ENCODE measurements at regions not wholly inside any gene's neighbourhood (a gene's known extent, or its start where the extent isn't known, plus 50 kb on each side); places are given as distances from the start of the nearest gene placed in this dataset.

DNA sequence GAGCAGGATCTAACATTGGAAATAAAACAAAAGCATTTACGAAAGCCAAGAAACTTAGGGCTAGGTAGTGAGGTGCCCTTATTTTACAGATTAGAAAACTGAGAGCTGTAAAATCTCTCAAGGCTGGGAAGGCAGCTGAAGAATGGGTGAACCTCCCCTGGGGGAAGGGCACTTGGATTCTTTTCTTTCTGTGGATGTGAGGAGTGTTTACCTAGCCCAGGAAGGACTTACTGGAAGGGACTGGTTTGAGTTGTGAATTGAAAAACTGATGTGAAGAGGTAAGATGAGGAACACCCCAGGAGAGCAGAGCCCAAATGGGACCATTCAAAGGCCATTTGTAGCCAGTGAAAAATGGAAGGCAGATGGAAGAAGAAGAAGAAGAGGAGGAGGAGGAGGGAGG, 74.7 kb upstream of the NGF start:
- 96% methylated on average over 1 of the region's 1 CpG for WGBS

DNA sequence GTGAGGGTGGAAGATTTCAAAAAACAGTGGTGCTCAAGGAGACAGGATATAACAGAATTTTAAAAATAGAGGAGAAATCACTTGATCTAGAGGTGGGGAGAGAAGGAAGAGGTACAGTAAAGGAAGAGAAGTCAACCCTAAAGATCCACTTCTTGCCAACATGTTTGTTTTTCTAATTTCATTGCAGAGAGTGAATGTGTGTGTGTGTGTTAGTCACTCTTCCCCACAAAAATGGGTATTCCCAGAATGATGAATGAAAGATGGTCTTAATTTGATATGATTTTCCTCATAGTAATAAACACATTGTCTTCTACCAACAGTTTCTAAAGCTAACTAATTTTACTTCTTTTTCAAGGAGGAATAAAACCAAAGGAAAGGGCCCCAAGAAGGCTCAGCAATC, 74.2 kb upstream of the NGF start:
- no peak for DNase-seq (ENCODE audit: low spot score)
- peaks cover 0 to 11% (median 3%) of the 10 kb centered on the region in 4 donors for H3K9me3 ChIP-seq (ENCODE audit: control insufficient read depth in 4 of 4, low read length in 3 of 4)
- H3K4me3 ChIP-seq (ENCODE audit: low read depth in 1 of 3, low read length in 3 of 3), result no peak overlapping the region
- H3K4me1 ChIP-seq (ENCODE audit: control insufficient read depth in 4 of 4, insufficient read depth in 4 of 4, low read length in 3 of 4), result peaks cover 0 to 6% (median 0%) of the 10 kb centered on the region in 4 donors
- no peak overlapping the region for H3K9ac ChIP-seq (ENCODE audit: low read depth in 1 of 2, low read length in 2 of 2)
- H3K27me3 ChIP-seq (ENCODE audit: control insufficient read depth in 4 of 4, insufficient read depth in 4 of 4, low read length in 3 of 4), result no peaks in the 10 kb centered on the region
- H3K36me3 ChIP-seq (ENCODE audit: control insufficient read depth in 4 of 4, insufficient read depth in 3 of 4, low read depth in 1 of 4, low read length in 3 of 4), result no peaks in the 10 kb centered on the region
- H3K27ac ChIP-seq (ENCODE audit: low read depth in 1 of 2, low read length in 2 of 2), result no peak overlapping the region
- TF ChIP-seq TAF1 (conservative IDR thresholded peaks at IDR 0.05), result no peak
- TF ChIP-seq, protein P1, sequence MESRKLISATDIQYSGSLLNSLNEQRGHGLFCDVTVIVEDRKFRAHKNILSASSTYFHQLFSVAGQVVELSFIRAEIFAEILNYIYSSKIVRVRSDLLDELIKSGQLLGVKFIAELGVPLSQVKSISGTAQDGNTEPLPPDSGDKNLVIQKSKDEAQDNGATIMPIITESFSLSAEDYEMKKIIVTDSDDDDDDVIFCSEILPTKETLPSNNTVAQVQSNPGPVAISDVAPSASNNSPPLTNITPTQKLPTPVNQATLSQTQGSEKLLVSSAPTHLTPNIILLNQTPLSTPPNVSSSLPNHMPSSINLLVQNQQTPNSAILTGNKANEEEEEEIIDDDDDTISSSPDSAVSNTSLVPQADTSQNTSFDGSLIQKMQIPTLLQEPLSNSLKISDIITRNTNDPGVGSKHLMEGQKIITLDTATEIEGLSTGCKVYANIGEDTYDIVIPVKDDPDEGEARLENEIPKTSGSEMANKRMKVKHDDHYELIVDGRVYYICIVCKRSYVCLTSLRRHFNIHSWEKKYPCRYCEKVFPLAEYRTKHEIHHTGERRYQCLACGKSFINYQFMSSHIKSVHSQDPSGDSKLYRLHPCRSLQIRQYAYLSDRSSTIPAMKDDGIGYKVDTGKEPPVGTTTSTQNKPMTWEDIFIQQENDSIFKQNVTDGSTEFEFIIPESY (IDR thresholded peaks at IDR 0.05), result peak; percentile 5

More for the DNA sequence above, 74.7 kb upstream of the NGF start:
- H3K4me3 ChIP-seq (ENCODE audit: low read depth in 1 of 3, low read length in 3 of 3), result no peak overlapping the region
- peaks cover 0 to 6% (median 0%) of the 10 kb centered on the region in 4 donors for H3K4me1 ChIP-seq (ENCODE audit: control insufficient read depth in 4 of 4, insufficient read depth in 4 of 4, low read length in 3 of 4)
- H3K27me3 ChIP-seq (ENCODE audit: control insufficient read depth in 4 of 4, insufficient read depth in 4 of 4, low read length in 3 of 4), result no peaks in the 10 kb centered on the region
- H3K36me3 ChIP-seq (ENCODE audit: control insufficient read depth in 4 of 4, insufficient read depth in 3 of 4, low read depth in 1 of 4, low read length in 3 of 4), result no peaks in the 10 kb centered on the region
- no peak overlapping the region for H3K27ac ChIP-seq (ENCODE audit: low read depth in 1 of 2, low read length in 2 of 2)
- peaks cover 0 to 11% (median 3%) of the 10 kb centered on the region in 4 donors for H3K9me3 ChIP-seq (ENCODE audit: control insufficient read depth in 4 of 4, low read length in 3 of 4)
- H3K9ac ChIP-seq (ENCODE audit: low read depth in 1 of 2, low read length in 2 of 2), result no peak overlapping the region
- no peak for DNase-seq (ENCODE audit: low spot score)
- no peak for TF ChIP-seq EGR1 (IDR thresholded peaks at IDR 0.05; ENCODE audit: low read depth in 2 of 2)
- no peak for TF ChIP-seq FOXA2 (IDR thresholded peaks at IDR 0.05)
- TF ChIP-seq FOXA1 (IDR thresholded peaks at IDR 0.05), result no peak
- no peak for TF ChIP-seq RXRA (IDR thresholded peaks at IDR 0.05)
- TF ChIP-seq, protein P2, sequence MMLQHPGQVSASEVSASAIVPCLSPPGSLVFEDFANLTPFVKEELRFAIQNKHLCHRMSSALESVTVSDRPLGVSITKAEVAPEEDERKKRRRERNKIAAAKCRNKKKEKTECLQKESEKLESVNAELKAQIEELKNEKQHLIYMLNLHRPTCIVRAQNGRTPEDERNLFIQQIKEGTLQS (IDR thresholded peaks at IDR 0.05), result no peak
- TF ChIP-seq, protein P3, sequence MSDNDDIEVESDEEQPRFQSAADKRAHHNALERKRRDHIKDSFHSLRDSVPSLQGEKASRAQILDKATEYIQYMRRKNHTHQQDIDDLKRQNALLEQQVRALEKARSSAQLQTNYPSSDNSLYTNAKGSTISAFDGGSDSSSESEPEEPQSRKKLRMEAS (IDR thresholded peaks at IDR 0.05), result no peak
- no peak for TF ChIP-seq NR2F2 (IDR thresholded peaks at IDR 0.05)
- no peak for TF ChIP-seq HNF4G (IDR thresholded peaks at IDR 0.05)

DNA sequence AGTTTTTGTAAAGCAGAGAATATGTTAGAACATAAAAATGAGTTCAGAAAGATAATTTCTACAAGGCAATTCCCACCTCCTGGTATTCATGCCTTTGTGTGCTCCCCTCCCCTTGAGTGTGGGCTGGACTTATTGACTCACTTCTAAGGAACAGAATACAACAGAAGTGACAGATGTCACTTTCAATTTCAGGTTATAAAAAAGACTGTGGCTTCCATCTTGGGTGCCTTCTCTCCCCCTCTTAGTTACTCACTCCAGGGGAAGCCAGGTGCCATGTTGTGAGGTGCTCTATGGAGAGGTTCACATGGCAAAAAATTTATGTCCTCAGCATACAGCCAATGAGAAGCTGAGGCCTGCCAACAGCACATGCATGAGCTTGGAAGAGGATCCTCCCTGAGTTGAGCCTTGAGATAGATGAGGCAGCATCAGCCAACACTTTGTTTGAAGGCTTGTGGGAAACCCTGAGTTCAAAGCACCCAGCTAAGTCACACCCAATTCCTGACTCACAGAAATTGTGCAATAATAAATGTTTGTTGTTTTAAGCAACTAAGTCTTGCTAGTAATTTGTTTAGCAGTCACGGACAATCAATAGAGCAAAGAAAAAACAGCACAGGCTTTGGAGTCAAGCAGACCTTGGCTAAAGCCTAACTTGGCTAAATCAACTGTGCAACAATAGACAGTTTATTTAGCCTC, 73.5 kb upstream of the NGF start:
- no peak overlapping the region for H3K4me3 ChIP-seq (ENCODE audit: low read depth in 1 of 3, low read length in 3 of 3)
- no peak overlapping the region for H3K9ac ChIP-seq (ENCODE audit: low read depth in 1 of 2, low read length in 2 of 2)
- no peaks in the 10 kb centered on the region for H3K36me3 ChIP-seq (ENCODE audit: control insufficient read depth in 4 of 4, insufficient read depth in 3 of 4, low read depth in 1 of 4, low read length in 3 of 4)
- H3K9me3 ChIP-seq (ENCODE audit: control insufficient read depth in 4 of 4, low read length in 3 of 4), result peaks cover 0 to 9% (median 3%) of the 10 kb centered on the region in 4 donors
- H3K27ac ChIP-seq (ENCODE audit: low read depth in 1 of 2, low read length in 2 of 2), result no peak overlapping the region
- no peaks in the 10 kb centered on the region for H3K27me3 ChIP-seq (ENCODE audit: control insufficient read depth in 4 of 4, insufficient read depth in 4 of 4, low read length in 3 of 4)
- DNase-seq (ENCODE audit: low spot score), result no peak
- WGBS, result 33% methylated on average over 1 of the region's 1 CpG
- H3K4me1 ChIP-seq (ENCODE audit: control insufficient read depth in 4 of 4, insufficient read depth in 4 of 4, low read length in 3 of 4), result peaks cover 0 to 6% (median 0%) of the 10 kb centered on the region in 4 donors
- TF ChIP-seq, protein P3 (IDR thresholded peaks at IDR 0.05), result peak; percentile 30
- TF ChIP-seq RAD21 (IDR thresholded peaks at IDR 0.05) (peak in 1 of 2 donors; percentile 27), RXRA (IDR thresholded peaks at IDR 0.05) (peak; percentile 27 to 83), FOXA1 (IDR thresholded peaks at IDR 0.05) (no peak), JUND (IDR thresholded peaks at IDR 0.05) (peak; percentile 51 to 88), HNF4A (conservative IDR thresholded peaks at IDR 0.05) (peak; percentile 23 to 64), HNF4G (IDR thresholded peaks at IDR 0.05) (no peak), SP1 (IDR thresholded peaks at IDR 0.05) (no peak), GABPA (IDR thresholded peaks at IDR 0.05 in 1 of 2, conservative IDR thresholded peaks at IDR 0.05 in 1 of 2) (no peak)
- TF ChIP-seq, protein P4, sequence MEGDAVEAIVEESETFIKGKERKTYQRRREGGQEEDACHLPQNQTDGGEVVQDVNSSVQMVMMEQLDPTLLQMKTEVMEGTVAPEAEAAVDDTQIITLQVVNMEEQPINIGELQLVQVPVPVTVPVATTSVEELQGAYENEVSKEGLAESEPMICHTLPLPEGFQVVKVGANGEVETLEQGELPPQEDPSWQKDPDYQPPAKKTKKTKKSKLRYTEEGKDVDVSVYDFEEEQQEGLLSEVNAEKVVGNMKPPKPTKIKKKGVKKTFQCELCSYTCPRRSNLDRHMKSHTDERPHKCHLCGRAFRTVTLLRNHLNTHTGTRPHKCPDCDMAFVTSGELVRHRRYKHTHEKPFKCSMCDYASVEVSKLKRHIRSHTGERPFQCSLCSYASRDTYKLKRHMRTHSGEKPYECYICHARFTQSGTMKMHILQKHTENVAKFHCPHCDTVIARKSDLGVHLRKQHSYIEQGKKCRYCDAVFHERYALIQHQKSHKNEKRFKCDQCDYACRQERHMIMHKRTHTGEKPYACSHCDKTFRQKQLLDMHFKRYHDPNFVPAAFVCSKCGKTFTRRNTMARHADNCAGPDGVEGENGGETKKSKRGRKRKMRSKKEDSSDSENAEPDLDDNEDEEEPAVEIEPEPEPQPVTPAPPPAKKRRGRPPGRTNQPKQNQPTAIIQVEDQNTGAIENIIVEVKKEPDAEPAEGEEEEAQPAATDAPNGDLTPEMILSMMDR (IDR thresholded peaks at IDR 0.05; ENCODE audit: low read depth, low read length, missing input control), result no peak
- TF ChIP-seq, protein P1 (IDR thresholded peaks at IDR 0.05), result no peak
- TF ChIP-seq, protein P5, sequence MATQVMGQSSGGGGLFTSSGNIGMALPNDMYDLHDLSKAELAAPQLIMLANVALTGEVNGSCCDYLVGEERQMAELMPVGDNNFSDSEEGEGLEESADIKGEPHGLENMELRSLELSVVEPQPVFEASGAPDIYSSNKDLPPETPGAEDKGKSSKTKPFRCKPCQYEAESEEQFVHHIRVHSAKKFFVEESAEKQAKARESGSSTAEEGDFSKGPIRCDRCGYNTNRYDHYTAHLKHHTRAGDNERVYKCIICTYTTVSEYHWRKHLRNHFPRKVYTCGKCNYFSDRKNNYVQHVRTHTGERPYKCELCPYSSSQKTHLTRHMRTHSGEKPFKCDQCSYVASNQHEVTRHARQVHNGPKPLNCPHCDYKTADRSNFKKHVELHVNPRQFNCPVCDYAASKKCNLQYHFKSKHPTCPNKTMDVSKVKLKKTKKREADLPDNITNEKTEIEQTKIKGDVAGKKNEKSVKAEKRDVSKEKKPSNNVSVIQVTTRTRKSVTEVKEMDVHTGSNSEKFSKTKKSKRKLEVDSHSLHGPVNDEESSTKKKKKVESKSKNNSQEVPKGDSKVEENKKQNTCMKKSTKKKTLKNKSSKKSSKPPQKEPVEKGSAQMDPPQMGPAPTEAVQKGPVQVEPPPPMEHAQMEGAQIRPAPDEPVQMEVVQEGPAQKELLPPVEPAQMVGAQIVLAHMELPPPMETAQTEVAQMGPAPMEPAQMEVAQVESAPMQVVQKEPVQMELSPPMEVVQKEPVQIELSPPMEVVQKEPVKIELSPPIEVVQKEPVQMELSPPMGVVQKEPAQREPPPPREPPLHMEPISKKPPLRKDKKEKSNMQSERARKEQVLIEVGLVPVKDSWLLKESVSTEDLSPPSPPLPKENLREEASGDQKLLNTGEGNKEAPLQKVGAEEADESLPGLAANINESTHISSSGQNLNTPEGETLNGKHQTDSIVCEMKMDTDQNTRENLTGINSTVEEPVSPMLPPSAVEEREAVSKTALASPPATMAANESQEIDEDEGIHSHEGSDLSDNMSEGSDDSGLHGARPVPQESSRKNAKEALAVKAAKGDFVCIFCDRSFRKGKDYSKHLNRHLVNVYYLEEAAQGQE (IDR thresholded peaks at IDR 0.05), result no peak

All from liver (tissue), 8 donors.